NT2/D1 (cell line): ENCODE measurements at regions not wholly inside any gene's neighbourhood (a gene's known extent, or its start where the extent isn't known, plus 50 kb on each side); places are given as distances from the start of the nearest gene placed in this dataset.

Experiments
- SUZ12 ChIP-seq: IDR thresholded peaks from 2 replicates; pipeline ENCODE4 v1.6.1; 2011; ENCODE audit not compliant: insufficient read length, insufficient read depth; ENCODE audit errors: extremely low read depth
- YY1 ChIP-seq: IDR thresholded peaks from 2 replicates; pipeline ENCODE4 v1.6.1; 2011; ENCODE audit not compliant: insufficient read length, insufficient read depth
- ZNF274 ChIP-seq: IDR thresholded peaks from 2 replicates; pipeline ENCODE4 v1.6.1; 2011; ENCODE audit warnings: mild to moderate bottlenecking, low read depth, low read length

GRCh38 chr13:33963134-33963533, 145.2 kb downstream of the RFC3 start:
- no peak for TF ChIP-seq SUZ12
- no peak for TF ChIP-seq ZNF274
- TF ChIP-seq YY1, result no peak
